ENCODE measurements at regions not wholly inside any gene's neighbourhood (a gene's known extent, or its start where the extent isn't known, plus 50 kb on each side); places are given as distances from the start of the nearest gene placed in this dataset.
"Not testable (repeated sequence)": the region's sequence is repeated elsewhere in the genome, so short reads cannot be mapped to it uniquely, and the experiment has no call there.

DNA sequence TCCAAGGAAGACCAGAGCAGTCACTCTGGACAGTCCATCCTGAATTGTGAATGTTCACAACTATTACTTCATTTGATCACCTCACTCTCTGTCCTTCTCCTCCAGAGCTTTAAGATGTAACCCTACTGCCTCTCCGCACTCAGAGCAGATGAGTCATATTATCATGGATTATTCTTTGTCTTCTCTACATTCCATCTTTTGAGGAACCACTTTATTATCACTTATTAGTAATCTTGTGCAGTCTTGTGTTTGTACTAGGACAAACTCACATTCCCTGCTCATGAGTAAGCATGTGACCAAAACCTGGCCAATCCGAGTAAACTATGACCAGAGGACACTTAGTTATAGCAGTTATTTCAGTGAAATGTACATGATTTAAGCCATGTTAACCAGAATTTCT is 401.5 kb upstream of the ADGRB3 start:
- no peak for FAIRE-seq

DNA sequence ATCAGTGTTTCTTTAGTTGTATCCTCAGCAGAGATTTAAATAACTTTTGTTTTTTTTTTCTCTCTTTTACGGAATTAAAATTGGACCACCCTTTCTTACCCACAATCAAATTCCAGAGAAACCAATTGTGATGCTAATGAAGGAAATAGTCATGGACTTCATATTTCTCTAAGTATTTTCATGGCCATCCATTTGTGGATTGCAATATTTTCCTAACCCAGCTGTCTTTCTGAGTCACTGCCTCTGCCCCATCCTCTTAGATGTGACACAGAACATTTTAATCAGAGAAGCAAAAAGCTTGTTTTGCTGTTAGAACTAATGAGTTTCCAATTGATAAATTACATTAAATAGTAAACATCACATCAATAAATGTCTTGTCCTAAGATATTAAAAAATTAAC is 405.5 kb upstream of the ADGRB3 start:
- FAIRE-seq, result no peak

DNA sequence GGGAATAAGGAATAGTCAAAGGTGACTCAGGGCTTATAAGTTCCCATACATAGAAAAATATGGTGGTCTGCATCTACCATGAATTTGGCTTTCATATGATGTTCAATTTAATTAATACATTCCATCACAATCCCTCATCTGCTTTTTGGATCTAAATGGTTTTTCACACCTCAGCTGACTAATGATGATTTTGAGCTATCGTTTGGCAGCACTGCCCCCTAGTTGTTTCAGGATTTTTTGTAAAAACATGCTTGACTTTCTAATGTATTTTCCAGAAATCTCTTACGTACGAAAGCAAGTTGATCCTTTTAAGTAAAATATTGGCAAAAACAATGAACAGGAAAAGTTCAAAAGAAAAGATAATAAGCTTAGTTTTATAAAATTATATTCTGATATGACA is 408.6 kb upstream of the ADGRB3 start:
- no peak for FAIRE-seq

DNA sequence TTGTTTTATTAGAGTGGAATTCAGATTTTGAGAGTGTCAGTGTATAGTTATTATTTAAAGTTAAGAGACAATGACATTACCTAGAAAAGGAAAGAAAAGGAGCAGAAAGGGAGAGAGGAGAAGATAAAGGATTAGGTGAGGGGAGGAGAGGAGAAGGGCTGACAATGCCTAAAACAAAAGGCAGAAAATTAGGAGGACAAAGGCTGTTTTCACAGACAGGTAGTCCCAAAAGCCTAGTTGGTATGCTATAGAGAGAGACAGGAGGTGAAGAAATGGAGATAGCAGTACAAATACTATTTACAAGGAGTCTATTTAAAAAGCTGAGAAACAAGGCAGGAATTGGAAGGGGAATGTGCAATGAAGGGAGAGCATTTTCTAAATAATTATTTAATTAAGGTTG is 409.4 kb upstream of the ADGRB3 start:
- no peak for FAIRE-seq

DNA sequence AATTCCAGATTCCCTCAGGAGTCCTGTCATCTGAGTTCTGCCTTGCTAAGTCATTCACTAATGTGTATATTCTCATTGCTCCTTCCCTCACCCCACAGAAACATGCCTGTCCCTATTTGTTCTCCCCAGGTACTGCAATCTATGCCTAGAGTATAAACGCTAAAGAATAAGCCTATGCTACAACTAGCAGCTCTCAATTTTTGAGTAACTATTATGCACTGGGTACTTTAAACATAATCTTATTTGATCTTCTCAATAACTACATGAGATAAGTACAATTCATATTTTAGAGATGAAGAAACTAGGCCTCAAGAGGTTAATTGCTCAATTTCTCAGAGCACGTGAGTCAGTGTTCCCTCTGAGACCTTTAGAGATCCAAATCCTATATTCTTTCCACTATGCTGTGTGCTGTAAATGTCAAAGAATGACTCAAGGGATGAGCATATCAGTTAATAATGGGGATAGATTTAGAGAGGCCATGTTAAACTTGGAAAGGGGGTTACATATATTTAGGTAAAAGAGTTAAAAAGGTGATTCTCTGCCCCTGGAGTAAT is 423.8 kb upstream of the ADGRB3 start:
- FAIRE-seq, result no peak

DNA sequence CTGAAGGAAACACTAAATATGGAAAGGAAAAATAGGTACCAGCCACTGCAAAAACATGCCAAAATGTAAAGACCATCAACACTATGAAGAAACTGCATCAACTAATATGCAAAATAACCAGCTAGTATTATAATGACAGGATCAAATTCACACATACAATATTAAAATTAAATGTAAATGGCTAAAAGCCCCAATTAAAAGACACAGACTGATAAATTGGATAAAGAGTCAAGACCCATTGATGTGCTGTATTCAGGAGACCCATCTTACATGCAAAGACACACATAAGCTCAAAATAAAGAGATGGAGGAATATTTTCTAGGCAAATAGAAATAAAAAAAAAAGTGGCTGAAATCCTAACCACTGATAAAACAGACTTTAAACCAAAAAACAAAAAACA is 427.5 kb upstream of the ADGRB3 start:
- not testable (repeated sequence) for FAIRE-seq

DNA sequence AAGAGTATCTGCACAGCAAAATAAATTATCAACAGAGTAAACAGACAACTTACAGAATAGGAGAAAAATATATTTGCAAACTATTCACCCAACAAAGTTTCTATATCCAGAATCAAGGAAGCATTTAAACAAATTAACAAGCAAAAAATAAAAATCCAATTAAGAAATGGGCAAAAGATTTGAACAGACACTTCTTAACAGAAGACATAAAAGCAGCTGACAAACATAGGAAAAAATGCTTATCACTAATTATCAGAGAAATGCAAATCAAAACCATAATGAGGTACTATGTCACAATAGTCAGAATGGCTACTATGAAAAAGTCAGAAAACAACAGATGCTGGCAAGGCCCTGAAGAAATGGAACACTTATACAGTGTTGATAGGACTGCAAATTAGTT is 434.2 kb upstream of the ADGRB3 start:
- FAIRE-seq, result no peak

DNA sequence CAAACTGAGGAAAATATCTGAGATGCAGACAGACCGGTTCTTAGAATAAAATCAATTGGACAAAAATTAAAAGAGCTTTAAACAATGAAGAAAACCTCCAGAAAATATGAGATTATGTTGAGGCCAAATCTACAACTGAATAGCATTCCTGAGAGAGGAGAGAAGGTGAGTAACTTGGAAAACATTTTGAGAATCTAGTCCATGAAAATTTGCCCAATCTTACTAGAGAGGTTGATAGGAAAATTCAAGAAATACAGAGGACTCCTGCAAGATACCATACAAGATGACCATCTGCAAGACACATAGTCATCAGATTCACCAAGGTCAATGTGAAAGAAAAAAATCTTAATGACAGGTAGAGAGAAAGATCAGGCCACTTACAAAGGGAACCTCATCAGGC is 437.7 kb upstream of the ADGRB3 start:
- FAIRE-seq, result no peak

DNA sequence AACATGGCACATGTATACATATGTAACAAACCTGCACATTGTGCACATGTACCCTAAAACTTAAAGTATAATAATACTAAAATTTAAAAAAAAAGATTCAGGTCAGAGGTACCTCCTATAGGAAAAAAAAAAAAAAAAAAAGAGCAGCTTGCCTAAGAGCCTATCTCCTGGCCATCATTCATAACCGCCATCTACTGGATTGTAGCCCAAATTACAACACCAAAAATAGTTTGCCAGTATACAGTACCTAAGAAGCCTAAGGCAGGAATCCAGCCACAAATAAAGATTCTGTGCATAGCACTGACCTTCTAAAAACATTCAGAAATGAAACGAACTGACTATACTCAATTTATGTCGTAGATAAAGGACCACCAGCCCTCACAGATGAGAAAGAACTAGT is 438.4 kb upstream of the ADGRB3 start:
- no peak for FAIRE-seq

DNA sequence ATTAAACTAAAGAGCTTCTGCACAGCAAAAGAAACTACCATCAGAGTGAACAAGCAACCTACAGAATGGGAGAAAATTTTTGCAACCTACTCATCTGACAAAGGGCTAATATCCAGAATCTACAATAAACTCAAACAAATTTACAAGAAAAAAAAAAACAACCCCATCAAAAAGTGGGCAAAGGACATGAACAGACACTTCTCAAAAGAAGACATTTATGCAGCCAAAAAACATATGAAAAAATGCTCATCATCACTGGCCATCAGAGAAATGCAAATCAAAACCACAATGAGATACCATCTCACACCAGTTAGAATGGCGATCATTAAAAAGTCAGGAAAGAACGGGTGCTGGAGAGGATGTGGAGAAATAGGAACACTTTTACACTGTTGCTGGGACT is 439.3 kb upstream of the ADGRB3 start:
- FAIRE-seq, result not testable (repeated sequence)

DNA sequence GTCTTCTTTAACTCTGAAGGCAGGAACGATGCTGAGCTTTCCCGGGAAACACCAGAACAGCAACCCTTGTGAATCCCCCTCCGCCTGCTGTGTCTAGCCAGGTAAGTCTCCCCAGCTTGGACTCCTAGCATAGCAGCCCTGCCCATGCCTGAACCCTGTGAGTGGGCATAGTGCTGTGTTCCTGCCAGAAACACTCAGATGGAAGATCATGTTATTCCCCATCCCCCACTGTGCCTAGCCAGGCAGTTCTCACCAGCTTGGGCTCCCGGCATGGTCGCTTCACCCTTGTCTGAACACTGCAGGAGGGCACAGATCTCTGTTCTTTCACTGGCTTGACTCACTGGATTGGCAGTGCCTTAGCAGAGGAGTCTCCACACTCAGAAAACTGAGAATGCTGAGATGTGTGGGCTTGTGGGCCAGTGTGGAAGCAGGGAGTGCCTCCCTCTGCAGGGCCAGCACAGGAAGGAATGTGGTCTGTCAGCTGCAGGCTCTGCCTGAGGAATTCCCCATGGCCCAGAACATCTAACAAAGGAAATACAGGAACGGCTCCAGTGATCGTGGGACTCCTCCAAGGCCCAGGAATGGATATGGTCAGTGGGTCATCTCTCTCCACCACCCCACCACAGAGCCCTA is 440.1 kb upstream of the ADGRB3 start:
- FAIRE-seq, result no peak

DNA sequence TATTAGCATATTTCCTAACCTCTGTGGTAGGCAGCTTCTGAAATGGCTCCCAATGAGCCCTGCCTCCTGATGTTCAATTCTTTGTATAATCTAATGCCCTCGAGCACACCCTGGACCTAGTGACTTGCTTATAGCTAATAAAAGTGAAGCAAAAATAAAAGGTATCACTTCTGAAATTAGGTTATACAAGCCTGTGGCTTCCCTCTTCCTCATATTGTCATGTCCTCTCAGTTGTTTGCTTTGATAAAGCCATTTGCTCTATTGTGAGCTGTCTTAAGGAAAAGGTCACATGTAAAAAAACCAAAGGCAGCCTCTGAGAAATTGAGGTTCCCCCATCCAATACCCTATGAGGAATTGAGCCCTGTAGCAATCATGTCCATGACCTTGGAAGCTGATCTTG is 442.1 kb upstream of the ADGRB3 start:
- no peak for FAIRE-seq

DNA sequence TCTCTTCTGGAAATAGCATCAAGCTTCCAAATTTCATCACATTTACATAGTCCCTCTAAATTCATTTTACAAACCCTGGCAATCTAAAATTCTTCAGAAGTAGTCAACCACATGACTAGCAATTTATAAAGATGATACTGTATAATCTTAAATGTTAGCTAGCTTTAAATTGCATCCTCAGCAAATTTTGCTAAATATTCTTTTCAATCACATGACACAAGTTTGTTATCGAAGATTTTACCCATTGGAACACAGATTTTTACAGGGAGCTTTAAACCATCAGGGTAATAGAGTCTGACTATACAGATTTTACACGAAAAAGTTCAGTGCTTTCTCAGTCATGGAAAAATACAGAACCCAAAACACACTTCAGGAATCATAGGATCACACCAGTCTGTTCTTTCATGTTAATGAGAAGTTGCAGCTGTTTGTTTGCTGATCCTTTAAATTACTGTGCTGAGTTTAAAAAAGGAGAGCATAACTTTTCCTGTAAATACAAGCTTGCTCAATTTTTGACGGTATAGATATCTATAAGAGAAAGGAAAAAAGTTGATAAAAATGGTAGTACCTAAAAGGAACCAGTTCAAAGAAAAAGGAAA is 445.8 kb upstream of the ADGRB3 start:
- FAIRE-seq, result no peak

DNA sequence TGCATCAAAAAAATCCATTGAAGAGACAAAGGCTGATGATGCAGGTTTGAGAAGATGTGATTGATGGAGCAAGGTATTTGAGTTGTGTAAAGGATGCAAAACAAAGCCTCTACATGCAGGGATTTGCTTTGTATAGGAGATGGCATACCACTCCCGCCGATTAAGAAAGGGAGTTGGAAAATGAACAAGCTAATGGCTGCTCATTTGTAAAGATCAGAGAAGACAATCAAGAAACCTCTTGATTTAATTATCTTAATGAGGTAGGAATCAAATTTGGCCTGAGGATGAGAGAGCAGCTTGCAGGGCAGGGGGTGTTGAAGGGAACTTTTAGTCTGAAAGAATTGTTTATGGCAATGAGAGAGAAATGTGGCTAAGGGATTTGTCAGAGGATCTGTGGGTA is 448.2 kb upstream of the ADGRB3 start:
- FAIRE-seq, result no peak

DNA sequence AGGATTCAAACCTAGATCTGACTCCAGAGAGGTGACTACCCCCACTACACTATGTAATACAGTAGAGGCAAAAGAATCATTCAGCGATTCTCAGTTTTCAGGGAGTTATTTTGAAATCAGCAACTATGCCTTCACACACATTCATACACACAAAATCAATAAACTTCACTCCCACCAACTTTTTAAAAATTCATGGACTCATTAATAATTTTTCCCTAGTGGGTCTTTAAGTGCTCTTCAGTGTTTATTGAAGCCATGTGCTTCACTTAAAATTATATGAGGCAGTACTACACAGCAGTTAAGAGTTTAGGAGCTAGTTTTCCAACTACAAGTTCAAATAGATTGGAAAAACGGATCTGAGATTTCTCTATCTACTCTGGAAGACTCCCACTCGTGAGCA is 452.7 kb upstream of the ADGRB3 start:
- no peak for FAIRE-seq

DNA sequence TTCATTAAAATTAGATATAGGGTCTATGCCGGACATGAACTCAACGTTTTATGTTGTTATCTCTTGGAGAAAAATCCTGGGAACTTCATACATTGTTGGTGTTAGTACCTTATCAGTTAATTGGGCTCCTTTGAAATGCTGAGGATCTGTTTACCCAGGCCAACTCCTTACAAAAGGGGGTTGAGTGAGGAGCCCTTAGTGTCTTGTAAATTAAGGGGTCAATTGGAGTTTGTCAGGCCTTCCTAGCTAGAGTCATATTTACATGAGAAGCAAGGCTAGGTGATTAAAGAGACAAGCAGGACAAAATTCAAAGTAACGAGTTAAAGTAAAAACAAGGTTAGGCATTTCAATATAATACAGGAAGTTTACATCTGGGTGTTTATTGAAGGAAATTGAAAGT is 454.1 kb upstream of the ADGRB3 start:
- not testable (repeated sequence) for FAIRE-seq

DNA sequence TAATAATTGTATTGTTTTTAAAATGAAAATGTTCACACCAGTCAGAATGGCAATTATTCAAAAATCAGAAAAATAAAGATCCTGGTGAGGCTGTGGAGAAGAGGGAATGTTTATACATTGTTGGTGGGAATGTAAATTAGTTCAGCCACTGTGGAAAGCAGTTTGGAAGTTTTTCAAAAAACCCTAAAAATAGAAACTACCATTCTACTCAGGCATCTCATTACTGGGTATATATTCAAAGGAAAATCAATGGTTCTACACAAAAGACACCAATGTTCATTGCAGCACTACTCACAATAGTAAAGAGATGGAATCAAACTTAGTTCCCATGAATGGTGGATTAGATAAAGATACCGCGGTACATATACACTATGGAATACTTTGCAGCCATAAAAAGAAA is 461.5 kb upstream of the ADGRB3 start:
- FAIRE-seq, result no peak

DNA sequence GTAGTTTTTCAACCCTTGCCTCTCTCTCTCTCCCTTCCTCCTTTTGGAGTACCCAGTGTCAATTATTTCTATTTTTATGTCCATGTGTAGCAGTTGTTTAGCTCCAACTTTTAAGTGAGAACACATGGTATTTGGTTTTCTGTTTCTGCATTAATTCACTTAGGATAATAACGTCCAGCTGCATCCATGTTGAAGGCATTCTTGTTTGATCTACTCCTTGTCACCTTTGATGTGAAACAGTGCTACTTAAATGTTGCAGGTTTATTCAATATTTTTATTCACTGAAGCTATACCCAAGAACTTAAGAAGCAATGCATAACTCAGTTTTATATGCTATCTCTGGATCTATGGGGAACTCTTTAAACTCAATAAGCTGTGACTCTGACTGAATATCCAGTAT is 465.2 kb upstream of the ADGRB3 start:
- no peak for FAIRE-seq

DNA sequence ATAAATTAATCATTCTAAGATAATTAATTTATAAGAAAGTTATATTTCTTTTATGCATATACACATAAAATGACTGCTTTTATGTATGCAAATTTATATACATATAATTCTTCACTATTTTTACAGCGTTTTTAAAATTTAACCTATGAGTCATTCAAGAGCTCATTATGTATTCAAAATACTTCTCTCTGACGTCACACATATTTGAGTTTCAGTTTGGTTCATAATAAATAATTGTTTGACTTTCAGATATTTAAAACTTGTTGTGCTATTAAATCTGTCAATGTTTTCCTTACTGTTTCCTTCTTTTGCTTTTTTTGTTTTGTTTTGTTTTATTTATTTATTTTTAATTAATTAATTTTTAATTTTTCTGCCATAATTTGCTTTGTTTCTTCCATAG is 467.5 kb upstream of the ADGRB3 start:
- no peak for FAIRE-seq

DNA sequence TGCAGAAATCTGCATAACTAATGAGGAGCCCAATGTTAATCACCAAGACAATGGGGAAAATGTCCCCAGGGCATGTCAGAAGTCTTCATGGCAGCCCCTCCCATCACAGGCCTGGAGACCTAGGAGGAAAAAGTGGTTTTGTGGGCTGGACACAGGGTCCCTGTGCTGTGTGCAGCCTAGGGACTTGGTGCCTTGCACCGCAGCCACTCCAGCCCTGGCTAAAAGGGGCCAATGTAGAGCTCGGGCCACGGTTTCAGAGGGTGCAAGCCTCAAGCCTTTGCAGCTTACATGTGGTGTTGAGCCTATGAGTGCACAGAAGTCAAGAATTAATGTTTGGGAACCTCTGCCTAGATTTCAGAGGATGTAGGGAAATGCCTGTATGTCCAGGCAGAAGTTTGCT is 474.3 kb upstream of the ADGRB3 start:
- FAIRE-seq, result not testable (repeated sequence)

DNA sequence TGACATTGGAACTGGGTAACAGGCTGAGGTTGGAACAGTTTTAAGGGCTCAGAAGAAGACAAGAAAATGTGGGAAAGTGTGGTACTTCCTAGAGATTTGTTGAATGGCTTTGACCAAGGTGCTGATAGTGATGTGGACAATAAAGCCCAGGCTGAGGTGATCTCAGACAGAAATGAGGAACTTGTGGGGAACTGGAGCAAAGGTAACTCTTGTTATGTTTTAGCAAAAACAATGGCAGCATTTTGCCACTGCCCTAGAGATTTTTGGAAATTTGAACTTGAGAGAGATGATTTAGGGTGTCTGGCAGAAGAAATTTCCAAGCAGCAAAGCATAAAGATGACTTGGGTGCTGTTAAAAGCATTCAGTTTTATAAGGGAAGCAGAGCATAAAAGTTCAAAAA is 474.7 kb upstream of the ADGRB3 start:
- no peak for FAIRE-seq

DNA sequence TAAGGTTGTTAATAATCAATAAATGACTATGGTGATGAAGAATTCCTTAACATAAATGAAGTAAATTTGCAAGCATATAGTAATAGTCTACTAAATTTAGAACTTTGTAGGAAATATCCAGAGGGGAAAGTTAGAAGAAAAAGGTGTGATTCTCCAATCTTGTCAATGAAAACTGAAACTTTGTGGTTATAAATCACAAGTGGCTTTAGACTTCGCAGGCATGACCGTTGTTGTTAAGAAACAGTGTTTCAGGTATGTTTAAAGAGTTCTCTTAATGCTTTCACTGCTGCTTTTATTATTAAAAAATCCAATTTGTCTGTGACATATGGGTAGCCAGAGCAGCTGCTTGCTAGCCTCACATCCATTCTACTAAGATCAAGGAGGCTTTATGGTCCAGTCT is 475.6 kb upstream of the ADGRB3 start:
- no peak for FAIRE-seq

DNA sequence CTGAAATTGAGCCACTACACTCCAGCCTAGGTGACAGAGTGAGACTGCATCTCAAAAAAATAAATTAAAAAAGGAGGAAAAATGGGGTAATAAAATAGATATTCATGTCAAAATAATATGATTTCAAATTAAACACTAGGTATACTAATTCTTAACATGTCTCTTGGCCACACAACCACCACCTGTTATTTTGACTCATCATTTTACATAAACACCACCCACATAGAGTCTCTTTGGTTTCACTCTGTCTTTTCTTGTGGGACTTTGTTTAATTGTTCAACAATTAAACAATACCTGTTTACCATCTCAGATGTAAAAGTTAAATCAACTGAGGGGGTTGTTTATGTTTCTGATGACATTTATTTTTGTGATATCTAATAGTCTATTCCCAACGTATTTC is 476.8 kb upstream of the ADGRB3 start:
- FAIRE-seq, result no peak

DNA sequence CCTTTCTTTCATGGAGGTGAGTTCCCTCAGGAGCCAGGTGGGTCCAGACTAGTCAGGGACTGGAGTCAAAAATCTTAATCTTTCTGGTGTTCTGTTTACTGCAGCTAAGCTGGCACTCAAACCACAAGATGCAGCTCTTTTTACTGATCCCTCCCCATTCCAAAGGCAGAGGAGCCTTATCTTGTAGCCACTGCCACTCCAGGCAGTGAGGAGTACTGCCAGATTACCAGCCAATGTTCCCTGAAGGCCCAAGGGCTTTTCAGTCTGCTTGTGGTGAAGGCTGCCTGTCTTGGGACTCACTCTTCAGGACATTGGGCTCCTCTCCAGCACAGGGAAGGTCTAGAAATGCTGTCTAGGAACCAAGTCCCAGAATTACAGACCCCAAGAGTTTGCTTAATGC is 490.4 kb upstream of the ADGRB3 start:
- no peak for FAIRE-seq

DNA sequence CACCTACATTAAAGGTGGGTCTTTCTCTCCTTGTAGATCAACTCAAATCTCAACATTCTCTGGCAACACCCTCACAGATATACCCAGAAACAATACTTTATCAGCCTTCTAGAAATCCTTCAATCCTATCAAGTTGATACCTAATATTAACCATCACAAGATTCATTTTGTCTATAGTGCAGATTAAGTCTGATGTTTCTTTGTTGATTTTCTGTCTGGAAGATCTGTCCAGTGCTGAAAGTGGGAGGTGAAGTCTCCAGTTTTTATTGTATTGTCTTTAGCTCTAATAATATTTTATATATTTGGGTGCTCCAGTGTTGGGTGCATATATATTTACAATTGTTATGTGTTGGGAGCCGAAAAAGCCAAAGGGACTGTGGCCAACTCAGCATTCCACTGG is 493.9 kb upstream of the ADGRB3 start:
- FAIRE-seq, result no peak

All from TTC549 (cell line).